Cardiac muscle cell (in vitro differentiated cells and primary cell): ENCODE measurements at regions not wholly inside any gene's neighbourhood (a gene's known extent, or its start where the extent isn't known, plus 50 kb on each side); places are given as distances from the start of the nearest gene placed in this dataset.
A peak's percentile ranks its signal among the peaks of the same experiment; 100 is the strongest.

Source experiments
- DNase-seq, 2 donors: peaks; one replicate each; pipeline versions ENCODE4 v3.0.0 to v3.0.0-alpha.2; 2010 to 2017; ENCODE audit warnings: low read depth in 1 of 2, low spot score in 1 of 2
- H3K27ac ChIP-seq: fragments of 200-600 bp; sonication (generic); 2 replicates; pipeline ENCODE4 v1.5.1; 2016
- H3K27me3 ChIP-seq: fragments of 200-600 bp; sonication (generic); 2 replicates; pipeline ENCODE4 v1.6.0; 2016; ENCODE audit warnings: control low read depth
- H3K36me3 ChIP-seq: fragments of 200-600 bp; sonication (generic); 2 replicates; pipeline ENCODE4 v1.5.1; 2016; ENCODE audit warnings: control low read depth
- H3K4me1 ChIP-seq: fragments of 200-600 bp; sonication (generic); 2 replicates; pipeline ENCODE4 v1.8.1; 2017; ENCODE audit warnings: low read depth, mild to moderate bottlenecking, mixed run types
- H3K4me3 ChIP-seq: fragments of 200-600 bp; sonication (generic); 2 replicates; pipeline ENCODE4 v1.5.1; 2016; ENCODE audit warnings: mild to moderate bottlenecking
- H3K9me3 ChIP-seq: fragments of 200-600 bp; sonication (generic); 2 replicates; pipeline ENCODE4 v1.5.1; 2017; ENCODE audit warnings: low read depth, mild to moderate bottlenecking, control low read depth
- CTCF ChIP-seq: IDR thresholded peaks from 2 replicates; pipeline ENCODE4 v1.5.1; 2012; ENCODE audit warnings: low read depth, mild to moderate bottlenecking, low read length

DNA sequence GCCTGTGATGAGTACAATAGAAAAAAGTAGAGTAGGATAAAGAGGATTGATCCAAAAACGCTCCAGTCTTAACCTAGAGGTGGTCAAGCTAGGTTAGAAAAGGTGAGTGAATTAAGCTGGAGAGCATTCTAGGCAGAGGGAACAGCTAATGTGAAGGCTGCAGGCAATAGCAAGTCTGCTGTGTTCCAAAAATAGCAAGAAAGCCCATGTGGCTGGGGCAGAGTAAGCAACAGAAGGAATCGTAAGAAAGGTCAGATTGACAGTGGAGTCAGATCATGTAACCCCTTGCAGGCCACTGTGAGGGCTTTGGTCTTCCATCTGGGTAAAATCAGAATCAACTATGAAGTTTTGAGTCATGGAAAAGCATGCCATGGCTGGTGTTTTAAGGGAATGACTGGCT lies 155.0 kb downstream of the OPN5 start:
- Histone ChIP-seq H3K27me3 (no peaks in the 10 kb centered on the region), H3K4me3 (no peak overlapping the region), H3K27ac (no peak overlapping the region), H3K36me3 (no peaks in the 10 kb centered on the region), H3K9me3 (no peaks in the 10 kb centered on the region), H3K4me1 (peaks cover 6% of the 10 kb centered on the region)
- DNase-seq = peak in 1 of 2 donors; percentile 18
- TF ChIP-seq CTCF = no peak

GRCh38 chr6:47934023-47934422 lies 152.2 kb downstream of the OPN5 start:
- no peaks in the 10 kb centered on the region for H3K27me3 ChIP-seq
- no peak for TF ChIP-seq CTCF
- H3K9me3 ChIP-seq = no peaks in the 10 kb centered on the region

GRCh38 chr6:47932575-47932974 lies 150.7 kb downstream of the OPN5 start:
- no peak overlapping the region for H3K4me3 ChIP-seq
- H3K4me1 ChIP-seq = peaks cover 6% of the 10 kb centered on the region
- no peak for DNase-seq
- H3K36me3 ChIP-seq = no peaks in the 10 kb centered on the region
- no peaks in the 10 kb centered on the region for H3K27me3 ChIP-seq
- H3K27ac ChIP-seq = no peak overlapping the region
- no peaks in the 10 kb centered on the region for H3K9me3 ChIP-seq
- TF ChIP-seq CTCF = no peak

More at GRCh38 chr6:47934023-47934422, 152.2 kb downstream of the OPN5 start:
- DNase-seq = no peak
- Histone ChIP-seq H3K4me1 (peaks cover 6% of the 10 kb centered on the region), H3K36me3 (no peaks in the 10 kb centered on the region), H3K4me3 (no peak overlapping the region), H3K27ac (no peak overlapping the region)

DNA sequence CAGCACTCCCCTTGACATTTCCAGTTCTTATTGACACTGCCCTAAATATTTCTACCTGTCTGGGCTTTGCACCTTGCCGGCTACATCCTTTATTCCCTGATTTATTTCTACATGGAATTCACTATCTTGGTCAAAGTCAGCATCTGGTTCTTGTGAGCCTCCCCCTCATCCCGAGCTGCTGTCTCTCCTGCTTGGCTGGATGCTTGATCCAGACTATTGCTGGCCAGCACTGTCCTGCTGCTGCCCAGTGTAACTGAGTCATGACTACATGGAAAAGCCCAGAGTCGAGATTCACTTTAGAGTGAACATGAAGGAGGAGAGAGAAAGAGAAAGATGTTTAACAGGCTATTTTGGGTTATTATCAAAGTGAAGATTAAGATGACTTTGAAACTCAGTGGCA lies 142.2 kb downstream of the OPN5 start:
- Histone ChIP-seq H3K27ac (no peak overlapping the region), H3K4me1 (no peaks in the 10 kb centered on the region), H3K9me3 (no peaks in the 10 kb centered on the region), H3K36me3 (no peaks in the 10 kb centered on the region), H3K27me3 (no peaks in the 10 kb centered on the region), H3K4me3 (no peak overlapping the region)
- DNase-seq = peak in 1 of 2 donors; percentile 2
- no peak for TF ChIP-seq CTCF

GRCh38 chr6:47922391-47922790 lies 140.6 kb downstream of the OPN5 start:
- Histone ChIP-seq H3K4me1 (no peaks in the 10 kb centered on the region), H3K36me3 (no peaks in the 10 kb centered on the region), H3K27me3 (no peaks in the 10 kb centered on the region), H3K9me3 (no peaks in the 10 kb centered on the region), H3K4me3 (no peak overlapping the region), H3K27ac (no peak overlapping the region)
- peak in 1 of 2 donors; percentile 42 for DNase-seq
- no peak for TF ChIP-seq CTCF

DNA sequence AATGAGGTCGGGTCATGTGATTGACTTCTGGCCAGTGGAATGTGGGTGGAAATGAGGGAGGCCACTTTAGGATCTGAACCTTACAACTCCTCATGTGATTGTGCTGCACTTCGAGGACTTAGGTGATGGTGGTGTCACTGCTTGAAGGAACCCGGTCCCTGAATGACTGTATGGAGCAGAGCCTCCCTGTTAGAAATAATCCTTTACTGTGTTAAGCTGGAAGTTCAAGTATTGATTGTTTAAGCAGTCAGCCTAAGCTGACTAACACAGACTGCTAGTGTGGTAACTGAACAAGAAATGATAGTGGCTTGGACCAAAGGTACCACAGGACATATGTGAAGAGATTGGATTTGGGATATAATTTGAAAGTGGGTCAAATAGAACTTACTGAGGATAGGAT lies 138.0 kb downstream of the OPN5 start:
- Histone ChIP-seq H3K27ac (no peak overlapping the region), H3K36me3 (no peaks in the 10 kb centered on the region), H3K4me3 (no peak overlapping the region), H3K27me3 (no peaks in the 10 kb centered on the region), H3K9me3 (no peaks in the 10 kb centered on the region), H3K4me1 (no peaks in the 10 kb centered on the region)
- TF ChIP-seq CTCF = no peak
- DNase-seq = no peak
